Ovary (tissue), 7 donors: ENCODE measurements at regions not wholly inside any gene's neighbourhood (a gene's known extent, or its start where the extent isn't known, plus 50 kb on each side); places are given as distances from the start of the nearest gene placed in this dataset.

Experiments used
- DNase-seq, 5 donors: peaks; one replicate each; pipeline ENCODE4 v3.0.0-alpha.2; 2019 to 2020
- H3K27ac ChIP-seq, 2 donors: fragments of 200-600 bp; one replicate each; pipeline versions ENCODE4 v1.5.1 to v1.8.0; 2019 to 2022
- H3K27me3 ChIP-seq: fragments of 200-600 bp; one replicate; pipeline ENCODE4 v1.8.0; 2022
- H3K36me3 ChIP-seq: fragments of 200-600 bp; sonication (generic); one replicate; pipeline ENCODE4 v1.5.1; 2019
- H3K4me1 ChIP-seq: one replicate; pipeline ENCODE4 v1.8.1; 2013; ENCODE audit warnings: mild to moderate bottlenecking, moderate library complexity; ENCODE audit not compliant: insufficient read depth
- H3K4me3 ChIP-seq: fragments of 200-600 bp; sonication (generic); one replicate; pipeline ENCODE4 v1.5.1; 2017
- H3K9me3 ChIP-seq, 2 donors: fragments of 200-600 bp in 1 of 2; sonication (generic) in 1 of 2; one replicate each; pipeline versions ENCODE4 v1.5.1 to v1.8.1; 2013 to 2019; ENCODE audit warnings: mild to moderate bottlenecking in 1 of 2, moderate library complexity in 1 of 2
- CTCF ChIP-seq, 3 donors: fragments of 450-650 bp in 2 of 3; fragments of 200-600 bp in 1 of 3; IDR thresholded peaks; one replicate each; pipeline versions ENCODE4 v1.5.1 to v1.8.0; 2016 to 2022; ENCODE audit warnings: antibody characterized with exemption in 3 of 3, mild to moderate bottlenecking in 1 of 3
- EP300 ChIP-seq: sonication (generic); formaldehyde crosslinking; IDR thresholded peaks from one replicate; pipeline ENCODE4 v1.6.1; 2017; ENCODE audit warnings: antibody characterized with exemption
- POLR2A ChIP-seq: fragments of 450-650 bp; IDR thresholded peaks from one replicate; pipeline ENCODE4 v1.6.1; 2017; ENCODE audit warnings: antibody characterized with exemption, mild to moderate bottlenecking, moderate library complexity
- WGBS, 3 donors: extraction: QIAGEN DNeasy Blood & Tissue Kit in 1 of 3; methylation state at CpG; one replicate each; pipeline versions ENCODE4 v1.1.5 to v1.1.7; 2013 to 2017; 5-methylcytosine and 5-hydroxymethylcytosine counted together
- intact Hi-C, 4 donors: fragments of 100-400 bp; cut with DNase I; formaldehyde crosslinking; loops; one replicate each; pipeline versions ENCODE4 v1.11.0 to v1.15.1; 2022 to 2023
- donor health status: DM: no; HTN: no; CAD: no; lungs with moderate emphysema.
- donor health status: DM: no; HTN: no; CAD: no.
- donor health status: Bipolar disorder and iron deficiency.
- donor health status: DM: no; HTN: no; CAD: no.
- donor health status: DM: yes; HTN: yes; CAD: no.

DNA sequence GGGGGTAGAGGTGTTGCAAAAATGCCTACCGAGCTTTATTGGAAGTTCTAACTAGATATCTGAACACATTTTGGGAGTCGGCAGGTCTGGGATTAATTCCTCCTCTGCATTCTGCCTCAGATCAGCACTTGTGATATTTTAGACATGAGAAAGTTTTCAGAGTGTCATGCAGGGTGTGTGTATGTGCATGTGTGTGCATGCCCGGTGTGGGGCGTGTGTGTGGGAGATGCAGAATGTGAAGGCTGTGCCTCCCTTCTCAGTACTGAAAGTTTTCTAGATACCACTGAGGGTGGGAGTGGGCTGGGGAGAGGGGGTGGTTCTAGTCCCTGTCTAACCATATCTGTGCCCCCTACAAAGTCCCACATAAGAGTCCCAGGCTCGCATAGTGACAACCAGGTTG is 180.0 kb upstream of the NTM start:
- H3K27me3 ChIP-seq: no peaks in the 10 kb centered on the region
- H3K9me3 ChIP-seq: no peaks in the 10 kb centered on the region
- no peaks in the 10 kb centered on the region for H3K36me3 ChIP-seq
- intact Hi-C loops: no loop called here
- DNase-seq: no peak
- no peak overlapping the region for H3K4me3 ChIP-seq
- WGBS, 3 donors: 49 to 55% (median 52%) methylated on average over 5 of the region's 5 CpGs
- H3K4me1 ChIP-seq: no peaks in the 10 kb centered on the region
- H3K27ac ChIP-seq: no peak overlapping the region
- TF ChIP-seq EP300: no peak
- no peak for TF ChIP-seq POLR2A
- no peak for TF ChIP-seq CTCF (IDR thresholded peaks at IDR 0.05)

DNA sequence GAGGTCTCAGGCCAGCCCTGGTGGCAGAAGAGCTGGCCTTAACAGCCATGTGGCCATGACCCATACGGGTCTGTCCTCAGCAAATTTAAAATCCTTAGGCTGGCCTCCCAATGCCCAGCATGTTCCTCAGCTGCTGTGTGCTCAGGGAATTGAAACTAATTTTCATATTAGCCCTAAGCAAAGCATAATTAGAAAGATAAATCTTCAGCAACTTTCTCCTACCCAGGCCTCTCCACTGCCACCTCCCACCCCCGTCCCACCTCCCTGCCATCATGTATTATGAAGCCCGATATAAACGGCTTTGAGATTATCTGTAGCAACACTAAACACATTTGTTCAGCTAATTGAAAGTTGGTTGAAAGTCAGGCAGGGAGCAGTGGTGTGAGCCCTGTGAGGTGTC is 178.8 kb upstream of the NTM start:
- H3K27me3 ChIP-seq: no peaks in the 10 kb centered on the region
- WGBS, 3 donors: 60 to 69% (median 66%) methylated on average over 4 of the region's 4 CpGs
- H3K9me3 ChIP-seq: no peaks in the 10 kb centered on the region
- no peak overlapping the region for H3K4me3 ChIP-seq
- H3K4me1 ChIP-seq: peaks cover 2% of the 10 kb centered on the region
- H3K36me3 ChIP-seq: no peaks in the 10 kb centered on the region
- intact Hi-C loops: no loop called here
- TF ChIP-seq POLR2A (no peak), CTCF (IDR thresholded peaks at IDR 0.05) (no peak)
- DNase-seq: no peak
- H3K27ac ChIP-seq: no peak overlapping the region

- H3K4me1 ChIP-seq: peaks cover 2% of the 10 kb centered on the region
- intact Hi-C loops: no loop called here
- TF ChIP-seq POLR2A (no peak), CTCF (IDR thresholded peaks at IDR 0.05) (no peak), EP300 (no peak)
- H3K36me3 ChIP-seq: no peaks in the 10 kb centered on the region
- H3K4me3 ChIP-seq: no peak overlapping the region
- 80 to 86% (median 82%) methylated on average over 12 of the region's 12 CpGs for WGBS, 3 donors
- DNase-seq: no peak
- no peaks in the 10 kb centered on the region for H3K27me3 ChIP-seq
- no peak overlapping the region for H3K27ac ChIP-seq
- H3K9me3 ChIP-seq: no peaks in the 10 kb centered on the region
Measured at GRCh38 chr11:131192628-131193027, 177.8 kb upstream of the NTM start.

DNA sequence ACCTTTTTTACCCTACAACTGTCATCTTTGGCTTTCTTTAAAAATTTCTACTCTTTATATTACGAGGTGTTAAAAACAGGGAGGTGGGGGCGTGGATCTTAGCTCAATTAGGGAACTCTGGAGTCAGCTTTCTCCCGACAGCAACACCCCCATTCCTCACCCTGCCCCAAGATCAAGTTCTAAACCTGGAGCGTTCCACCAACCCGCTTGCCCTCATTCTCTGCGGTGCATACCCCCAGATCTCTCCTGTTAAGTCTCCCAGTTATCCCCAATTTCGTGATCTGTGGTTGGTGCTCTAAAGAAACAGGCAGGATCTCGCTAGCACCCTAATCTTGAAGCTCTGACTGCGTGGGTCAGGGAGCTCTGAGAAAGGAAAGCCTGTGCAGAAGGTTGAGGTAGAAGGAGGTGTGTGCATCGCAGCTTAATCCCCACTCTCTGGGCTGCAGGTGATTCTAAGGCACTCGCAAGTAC is 177.3 kb upstream of the NTM start:
- Histone ChIP-seq H3K27me3 (no peaks in the 10 kb centered on the region), H3K4me3 (no peak overlapping the region), H3K36me3 (no peaks in the 10 kb centered on the region), H3K27ac (no peak overlapping the region), H3K4me1 (peaks cover 2% of the 10 kb centered on the region), H3K9me3 (no peaks in the 10 kb centered on the region)
- TF ChIP-seq EP300 (no peak), CTCF (IDR thresholded peaks at IDR 0.05) (no peak), POLR2A (no peak)
- intact Hi-C loops: no loop called here
- DNase-seq: no peak
- 90 to 92% (median 91%) methylated on average over 11 of the region's 11 CpGs for WGBS, 3 donors

DNA sequence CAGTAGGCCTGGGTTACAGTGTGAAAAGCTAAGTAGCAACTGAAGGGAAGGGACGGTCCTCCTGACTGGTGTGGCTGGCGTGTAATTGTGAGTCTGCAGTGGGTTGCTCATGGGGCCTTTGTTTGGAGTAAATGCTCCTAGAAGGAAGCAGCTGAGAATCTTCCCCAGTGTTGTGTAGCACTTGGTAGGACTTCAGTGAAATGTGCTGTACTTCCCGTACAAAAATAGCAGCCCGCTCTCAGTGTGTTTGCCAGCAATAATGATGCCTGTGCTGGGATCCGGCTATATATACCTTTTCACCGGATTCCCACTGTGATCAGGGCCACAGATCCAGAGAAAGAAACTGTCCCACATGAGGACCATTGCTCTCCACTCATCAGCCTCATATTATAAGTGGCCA is 175.7 kb upstream of the NTM start:
- TF ChIP-seq CTCF (IDR thresholded peaks at IDR 0.05) (no peak), EP300 (no peak), POLR2A (no peak)
- peaks cover 2% of the 10 kb centered on the region for H3K4me1 ChIP-seq
- H3K36me3 ChIP-seq: no peaks in the 10 kb centered on the region
- H3K27me3 ChIP-seq: no peaks in the 10 kb centered on the region
- no peak overlapping the region for H3K4me3 ChIP-seq
- no peaks in the 10 kb centered on the region for H3K9me3 ChIP-seq
- 84 to 97% (median 91%) methylated on average over 6 of the region's 6 CpGs for WGBS, 3 donors
- DNase-seq: no peak
- no peak overlapping the region for H3K27ac ChIP-seq
- intact Hi-C loops: no loop called here
